Tibial artery (tissue), 4 donors: ENCODE measurements at regions not wholly inside any gene's neighbourhood (a gene's known extent, or its start where the extent isn't known, plus 50 kb on each side); places are given as distances from the start of the nearest gene placed in this dataset.

Source experiments
- DNase-seq, 2 donors: peaks; one replicate each; pipeline ENCODE4 v3.0.0-alpha.2; 2019
- H3K27ac ChIP-seq, 2 donors: fragments of 200-600 bp; sonication (generic) in 1 of 2; 1 replicate in 1 of 2; 2 replicates in 1 of 2; pipeline ENCODE4 v1.5.1; 2018 to 2019; ENCODE audit warnings: mild to moderate bottlenecking in 1 of 2
- H3K27me3 ChIP-seq, 2 donors: fragments of 200-600 bp; sonication (generic) in 1 of 2; one replicate each; pipeline versions ENCODE4 v1.5.1 to v1.6.0; 2016 to 2019
- H3K36me3 ChIP-seq, 3 donors: fragments of 200-600 bp; sonication (generic) in 2 of 3; one replicate each; pipeline ENCODE4 v1.5.1; 2016 to 2019; ENCODE audit warnings: mild to moderate bottlenecking in 2 of 3
- H3K4me1 ChIP-seq, 4 donors: fragments of 200-600 bp; sonication (generic) in 2 of 4; 1 replicate in 3 of 4; 2 replicates in 1 of 4; pipeline ENCODE4 v1.5.1; 2016 to 2019
- H3K4me3 ChIP-seq, 2 donors: fragments of 200-600 bp; sonication (generic) in 1 of 2; 1 replicate in 1 of 2; 2 replicates in 1 of 2; pipeline ENCODE4 v1.5.1; 2018 to 2019; ENCODE audit warnings: mild to moderate bottlenecking in 2 of 2
- H3K9me3 ChIP-seq, 3 donors: fragments of 200-600 bp; sonication (generic) in 1 of 3; one replicate each; pipeline ENCODE4 v1.5.1; 2016 to 2019
- CTCF ChIP-seq, 2 experiments: fragments of 200-600 bp in 1 of 2; fragments of 450-650 bp in 1 of 2; IDR thresholded peaks; one replicate each; pipeline ENCODE4 v1.5.1; 2017 to 2019; ENCODE audit warnings: antibody characterized with exemption in 2 of 2, mild to moderate bottlenecking in 1 of 2, moderate library complexity in 1 of 2
- intact Hi-C: fragments of 100-400 bp; cut with DNase I; formaldehyde crosslinking; loops from one replicate; pipeline ENCODE4 v1.15.0; 2023; ENCODE audit warnings: low total_unique reads

GRCh38 chr4:119706804-119707203 lies 78.2 kb upstream of the PDE5A start:
- intact Hi-C loops, result no loop called here

GRCh38 chr4:119697887-119698393 lies 69.3 kb upstream of the PDE5A start:
- TF ChIP-seq CTCF (IDR thresholded peaks at IDR 0.05), result no peak
- Histone ChIP-seq H3K36me3 (no peaks in the 10 kb centered on the region), H3K27me3 (no peaks in the 10 kb centered on the region), H3K4me3 (no peak overlapping the region), H3K4me1 (peaks cover 0 to 10% (median 0%) of the 10 kb centered on the region in 4 donors), H3K9me3 (no peaks in the 10 kb centered on the region), H3K27ac (no peak overlapping the region)
- no peak for DNase-seq
- intact Hi-C loops, result no loop called here

More at GRCh38 chr4:119706804-119707203, 78.2 kb upstream of the PDE5A start:
- no peaks in the 10 kb centered on the region for H3K9me3 ChIP-seq
- no peak overlapping the region for H3K27ac ChIP-seq
- no peaks in the 10 kb centered on the region for H3K27me3 ChIP-seq
- H3K36me3 ChIP-seq, result no peaks in the 10 kb centered on the region
- no peak for DNase-seq
- no peak overlapping the region for H3K4me3 ChIP-seq
- TF ChIP-seq CTCF (IDR thresholded peaks at IDR 0.05), result no peak
- peaks cover 0 to 4% (median 0%) of the 10 kb centered on the region in 4 donors for H3K4me1 ChIP-seq

- no peak for TF ChIP-seq CTCF (IDR thresholded peaks at IDR 0.05)
- intact Hi-C loops, result no loop called here
- no peak for DNase-seq
- Histone ChIP-seq H3K9me3 (no peaks in the 10 kb centered on the region), H3K27ac (no peak overlapping the region), H3K27me3 (no peaks in the 10 kb centered on the region), H3K4me3 (no peak overlapping the region), H3K4me1 (peaks cover 0 to 15% (median 0%) of the 10 kb centered on the region in 4 donors), H3K36me3 (no peaks in the 10 kb centered on the region)
Measured at GRCh38 chr4:119696963-119697362, 68.4 kb upstream of the PDE5A start.

GRCh38 chr4:119695216-119695615 lies 66.6 kb upstream of the PDE5A start:
- TF ChIP-seq CTCF (IDR thresholded peaks at IDR 0.05), result no peak
- Histone ChIP-seq H3K27ac (no peak overlapping the region), H3K4me3 (no peak overlapping the region), H3K36me3 (no peaks in the 10 kb centered on the region), H3K4me1 (peaks cover 0 to 12% (median 0%) of the 10 kb centered on the region in 4 donors), H3K27me3 (no peaks in the 10 kb centered on the region), H3K9me3 (no peaks in the 10 kb centered on the region)
- intact Hi-C loops, result no loop called here
- DNase-seq, result no peak

GRCh38 chr4:119693126-119693525 lies 64.5 kb upstream of the PDE5A start:
- H3K27me3 ChIP-seq, result no peaks in the 10 kb centered on the region
- TF ChIP-seq CTCF (IDR thresholded peaks at IDR 0.05), result no peak
- H3K4me1 ChIP-seq, result peaks cover 0 to 12% (median 0%) of the 10 kb centered on the region in 4 donors
- H3K27ac ChIP-seq, result peak overlapping the region in 1 of 2 donors; percentile 32
- DNase-seq, result no peak
- H3K9me3 ChIP-seq, result no peaks in the 10 kb centered on the region
- intact Hi-C loops, result loop anchor here (5.0 kb wide), 1 partner anchor 354 kb away; no protein-coding TSS in a partner anchor
- H3K4me3 ChIP-seq, result no peak overlapping the region
- no peaks in the 10 kb centered on the region for H3K36me3 ChIP-seq
